ENCODE measurements at regions not wholly inside any gene's neighbourhood (a gene's known extent, or its start where the extent isn't known, plus 50 kb on each side); places are given as distances from the start of the nearest gene placed in this dataset.

GRCh38 chr3:17951241-17951640, 208.8 kb upstream of the TBC1D5 start:
- CTCF ChIA-PET, result interaction anchor here (0.7 kb wide), 1 partner anchor 15 kb away, joined by 3 read pairs; no protein-coding TSS in a partner anchor
- Histone ChIP-seq H3F3A (replicated peaks; ENCODE audit: insufficient read depth) (no peaks in the 10 kb centered on the region), H3K27me3 (ENCODE audit: insufficient read depth) (no peaks in the 10 kb centered on the region), H3K9me3 (no peaks in the 10 kb centered on the region), H3K4me3 (ENCODE audit: low read depth in 2 of 2, low read length in 1 of 2) (no peak overlapping the region), H3K9me2 (no peaks in the 10 kb centered on the region), H2AFZ (ENCODE audit: low read depth) (no peak overlapping the region), H3K4me1 (ENCODE audit: control insufficient read depth in 1 of 2, insufficient read depth in 2 of 2, low read depth in 1 of 2, low read length in 1 of 2) (no peaks in the 10 kb centered on the region; a peak in 1 of 4 replicates), H4K20me1 (ENCODE audit: insufficient read depth) (no peaks in the 10 kb centered on the region), H3K79me2 (ENCODE audit: insufficient read depth) (no peaks in the 10 kb centered on the region), H3K4me2 (no peak overlapping the region), H3K36me3 (replicated peaks in 1 of 2; ENCODE audit: control insufficient read depth in 1 of 2, insufficient read depth in 2 of 2, low read length in 1 of 2) (no peaks in the 10 kb centered on the region), H3K27ac (ENCODE audit: low read depth in 2 of 2, low read length in 1 of 2) (no peak overlapping the region), H3K9ac (no peak overlapping the region)
- DNase-seq, result no peak
- TF ChIP-seq, protein P1, sequence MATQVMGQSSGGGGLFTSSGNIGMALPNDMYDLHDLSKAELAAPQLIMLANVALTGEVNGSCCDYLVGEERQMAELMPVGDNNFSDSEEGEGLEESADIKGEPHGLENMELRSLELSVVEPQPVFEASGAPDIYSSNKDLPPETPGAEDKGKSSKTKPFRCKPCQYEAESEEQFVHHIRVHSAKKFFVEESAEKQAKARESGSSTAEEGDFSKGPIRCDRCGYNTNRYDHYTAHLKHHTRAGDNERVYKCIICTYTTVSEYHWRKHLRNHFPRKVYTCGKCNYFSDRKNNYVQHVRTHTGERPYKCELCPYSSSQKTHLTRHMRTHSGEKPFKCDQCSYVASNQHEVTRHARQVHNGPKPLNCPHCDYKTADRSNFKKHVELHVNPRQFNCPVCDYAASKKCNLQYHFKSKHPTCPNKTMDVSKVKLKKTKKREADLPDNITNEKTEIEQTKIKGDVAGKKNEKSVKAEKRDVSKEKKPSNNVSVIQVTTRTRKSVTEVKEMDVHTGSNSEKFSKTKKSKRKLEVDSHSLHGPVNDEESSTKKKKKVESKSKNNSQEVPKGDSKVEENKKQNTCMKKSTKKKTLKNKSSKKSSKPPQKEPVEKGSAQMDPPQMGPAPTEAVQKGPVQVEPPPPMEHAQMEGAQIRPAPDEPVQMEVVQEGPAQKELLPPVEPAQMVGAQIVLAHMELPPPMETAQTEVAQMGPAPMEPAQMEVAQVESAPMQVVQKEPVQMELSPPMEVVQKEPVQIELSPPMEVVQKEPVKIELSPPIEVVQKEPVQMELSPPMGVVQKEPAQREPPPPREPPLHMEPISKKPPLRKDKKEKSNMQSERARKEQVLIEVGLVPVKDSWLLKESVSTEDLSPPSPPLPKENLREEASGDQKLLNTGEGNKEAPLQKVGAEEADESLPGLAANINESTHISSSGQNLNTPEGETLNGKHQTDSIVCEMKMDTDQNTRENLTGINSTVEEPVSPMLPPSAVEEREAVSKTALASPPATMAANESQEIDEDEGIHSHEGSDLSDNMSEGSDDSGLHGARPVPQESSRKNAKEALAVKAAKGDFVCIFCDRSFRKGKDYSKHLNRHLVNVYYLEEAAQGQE (IDR thresholded peaks at IDR 0.05; ENCODE audit: low read depth, low read length), result no peak
- TF ChIP-seq, protein P2, sequence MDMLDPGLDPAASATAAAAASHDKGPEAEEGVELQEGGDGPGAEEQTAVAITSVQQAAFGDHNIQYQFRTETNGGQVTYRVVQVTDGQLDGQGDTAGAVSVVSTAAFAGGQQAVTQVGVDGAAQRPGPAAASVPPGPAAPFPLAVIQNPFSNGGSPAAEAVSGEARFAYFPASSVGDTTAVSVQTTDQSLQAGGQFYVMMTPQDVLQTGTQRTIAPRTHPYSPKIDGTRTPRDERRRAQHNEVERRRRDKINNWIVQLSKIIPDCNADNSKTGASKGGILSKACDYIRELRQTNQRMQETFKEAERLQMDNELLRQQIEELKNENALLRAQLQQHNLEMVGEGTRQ (IDR thresholded peaks at IDR 0.05; ENCODE audit: borderline replicate concordance, low read depth, low read length), result no peak
- TF ChIP-seq RAD21 (IDR thresholded peaks at IDR 0.05; ENCODE audit: low read length), result no peak
- TF ChIP-seq GABPA (IDR thresholded peaks at IDR 0.05; ENCODE audit: low read depth), result no peak
- TF ChIP-seq RCOR1 (IDR thresholded peaks at IDR 0.05; ENCODE audit: low read length), result no peak
- TF ChIP-seq NFIC (IDR thresholded peaks at IDR 0.05; ENCODE audit: borderline replicate concordance), result no peak
- no peak for TF ChIP-seq GATA2 (CRISPR knock-in tag; IDR thresholded peaks at IDR 0.05)
- no peak for TF ChIP-seq EP300 (IDR thresholded peaks at IDR 0.05; ENCODE audit: borderline replicate concordance in 1 of 2, low read depth in 1 of 2, low read length in 1 of 2)
- no peak for TF ChIP-seq ZBTB33 (IDR thresholded peaks at IDR 0.05; ENCODE audit: borderline replicate concordance, low read depth)
- TF ChIP-seq, protein P3, sequence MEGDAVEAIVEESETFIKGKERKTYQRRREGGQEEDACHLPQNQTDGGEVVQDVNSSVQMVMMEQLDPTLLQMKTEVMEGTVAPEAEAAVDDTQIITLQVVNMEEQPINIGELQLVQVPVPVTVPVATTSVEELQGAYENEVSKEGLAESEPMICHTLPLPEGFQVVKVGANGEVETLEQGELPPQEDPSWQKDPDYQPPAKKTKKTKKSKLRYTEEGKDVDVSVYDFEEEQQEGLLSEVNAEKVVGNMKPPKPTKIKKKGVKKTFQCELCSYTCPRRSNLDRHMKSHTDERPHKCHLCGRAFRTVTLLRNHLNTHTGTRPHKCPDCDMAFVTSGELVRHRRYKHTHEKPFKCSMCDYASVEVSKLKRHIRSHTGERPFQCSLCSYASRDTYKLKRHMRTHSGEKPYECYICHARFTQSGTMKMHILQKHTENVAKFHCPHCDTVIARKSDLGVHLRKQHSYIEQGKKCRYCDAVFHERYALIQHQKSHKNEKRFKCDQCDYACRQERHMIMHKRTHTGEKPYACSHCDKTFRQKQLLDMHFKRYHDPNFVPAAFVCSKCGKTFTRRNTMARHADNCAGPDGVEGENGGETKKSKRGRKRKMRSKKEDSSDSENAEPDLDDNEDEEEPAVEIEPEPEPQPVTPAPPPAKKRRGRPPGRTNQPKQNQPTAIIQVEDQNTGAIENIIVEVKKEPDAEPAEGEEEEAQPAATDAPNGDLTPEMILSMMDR (IDR thresholded peaks at IDR 0.05), result no peak
- TF ChIP-seq SIN3A (IDR thresholded peaks at IDR 0.05; ENCODE audit: borderline replicate concordance, low read depth, low read length), result no peak
- no peak for TF ChIP-seq POLR2AphosphoS5 (IDR thresholded peaks at IDR 0.05; ENCODE audit: low read depth, low read length)
- TF ChIP-seq FOXM1 (IDR thresholded peaks at IDR 0.05; ENCODE audit: low read depth), result no peak
- TF ChIP-seq TAF1 (IDR thresholded peaks at IDR 0.05; ENCODE audit: borderline replicate concordance, low read depth, low read length), result no peak
- no peak for TF ChIP-seq EZH2phosphoT487 (IDR thresholded peaks at IDR 0.05; ENCODE audit: borderline replicate concordance, low read depth)
- TF ChIP-seq CHD2 (IDR thresholded peaks at IDR 0.05; ENCODE audit: low read length, partially characterized antibody), result no peak
- TF ChIP-seq IRF3 (IDR thresholded peaks at IDR 0.05; ENCODE audit: low read depth, low read length), result no peak
- 0% methylated on average over 1 of the region's 2 CpGs for WGBS (ENCODE audit: low lambda C conversion rate)
- POLR2A ChIA-PET, result no interaction called here

Data from SK-N-SH (cell line).